Right ventricle myocardium superior (tissue), 1 donor: ENCODE measurements at regions not wholly inside any gene's neighbourhood (a gene's known extent, or its start where the extent isn't known, plus 50 kb on each side); places are given as distances from the start of the nearest gene placed in this dataset.
A peak's percentile ranks its signal among the peaks of the same experiment; 100 is the strongest.

Experiments used
- ATAC-seq: fragments of 200-7000 bp; cut with Tn5 transposase; one replicate; pipeline ENCODE4 v1.9.1; 2020; ENCODE audit warnings: mild to moderate bottlenecking; ENCODE audit not compliant: poor library complexity
- DNase-seq: peaks from one replicate; pipeline ENCODE4 v3.0.0-alpha.2; 2020
- intact Hi-C: fragments of 100-400 bp; cut with DNase I; formaldehyde crosslinking; loops from one replicate; pipeline ENCODE4 v1.11.2; 2022
- donor health status: DM: no; HTN: yes; CAD: no; lungs with severe emphysema.

DNA sequence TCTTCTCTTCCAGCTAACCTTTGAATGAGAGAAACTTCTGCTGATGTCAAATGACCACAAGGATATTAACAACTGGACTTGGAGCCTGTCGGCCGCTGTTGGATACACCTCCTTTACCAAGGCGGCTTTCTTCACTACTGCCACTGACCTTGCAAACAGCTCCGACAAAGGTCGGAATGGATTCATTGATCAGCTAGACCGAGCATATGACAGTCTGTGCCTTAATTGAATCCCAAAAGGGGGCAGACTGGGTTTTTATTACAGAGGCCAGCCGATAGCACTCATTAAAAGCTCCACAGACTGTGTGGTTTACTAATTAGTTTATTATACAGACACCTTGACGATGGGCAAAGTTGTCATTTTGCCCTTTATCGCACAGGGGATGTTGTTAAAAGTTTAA is 394.5 kb downstream of the RERGL start:
- ATAC-seq, result no peak
- intact Hi-C loops, result no loop called here
- no peak for DNase-seq

DNA sequence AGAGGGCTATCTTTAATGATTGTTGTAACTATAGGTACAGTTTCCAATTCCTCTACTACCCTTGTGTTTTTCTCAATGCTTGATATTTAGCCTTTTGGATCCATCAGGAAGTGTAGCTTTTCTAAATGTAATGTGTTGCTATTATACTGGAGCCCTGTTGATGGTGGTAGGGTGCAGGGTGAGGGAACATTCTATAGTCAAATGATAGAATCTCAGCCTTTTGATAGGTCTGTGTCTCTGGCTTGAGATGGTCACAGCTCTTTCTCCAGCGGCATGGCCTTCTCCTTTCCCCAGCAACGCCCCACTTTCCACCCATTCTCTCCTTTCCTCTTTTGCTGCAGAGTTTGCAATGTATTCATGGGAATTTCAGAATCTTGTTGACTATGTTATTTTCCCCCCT is 398.6 kb downstream of the RERGL start:
- no peak for DNase-seq
- intact Hi-C loops, result no loop called here
- no peak for ATAC-seq

DNA sequence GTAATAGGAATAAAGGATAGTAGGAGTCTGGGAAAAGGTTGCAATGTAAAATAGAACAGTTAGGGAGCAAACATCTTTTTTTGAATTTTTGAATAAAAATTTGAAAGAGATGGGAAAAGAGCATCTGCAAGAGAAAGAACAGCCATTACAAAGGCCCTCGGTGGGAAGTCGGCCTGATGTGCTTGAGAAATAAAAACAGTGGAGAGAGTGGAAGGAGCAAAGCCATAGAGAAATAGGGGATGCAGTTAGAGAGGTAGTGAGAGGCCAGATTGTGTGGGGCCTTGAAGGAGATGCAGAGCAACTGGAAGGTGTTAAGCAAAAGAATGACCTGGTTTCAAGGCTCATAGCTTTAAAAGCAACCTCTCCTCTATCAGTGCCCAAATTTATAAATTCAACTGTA is 409.8 kb downstream of the RERGL start:
- intact Hi-C loops, result no loop called here
- DNase-seq (no peak), ATAC-seq (no peak)

DNA sequence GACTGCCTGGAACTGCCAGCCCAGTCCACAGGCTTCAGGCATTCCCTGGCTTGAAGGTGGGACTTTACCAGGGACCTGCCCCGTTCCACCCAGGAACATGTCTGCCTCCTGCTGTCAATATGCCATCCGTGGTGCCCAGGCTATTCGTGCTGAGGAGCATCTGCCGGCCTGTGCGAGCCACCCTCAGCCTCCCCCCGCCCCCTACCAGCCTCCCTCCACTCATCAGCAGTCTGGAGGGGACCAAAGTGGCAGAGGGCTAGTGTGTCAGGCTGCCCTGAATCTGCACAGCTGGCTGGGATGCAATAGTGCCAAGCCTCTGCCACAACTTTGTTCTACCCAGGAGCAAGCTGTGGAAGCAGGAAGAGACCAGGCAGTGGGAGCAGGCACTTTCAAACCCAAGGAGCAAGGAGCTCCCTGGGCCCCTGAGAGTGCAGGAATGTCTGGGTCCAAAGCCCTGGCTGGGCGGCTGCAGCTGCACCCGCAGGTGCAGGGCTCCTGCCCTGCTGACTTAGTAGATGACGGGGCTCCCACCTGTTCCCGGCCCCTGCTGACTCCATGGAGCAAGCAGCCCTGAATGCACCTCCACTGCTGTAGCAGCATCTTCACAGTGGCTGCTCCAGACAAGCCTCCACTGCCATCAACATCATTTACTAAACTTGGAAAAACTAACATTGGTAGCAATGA is 423.2 kb downstream of the RERGL start:
- ATAC-seq, result no peak
- DNase-seq, result peak; percentile 22
- intact Hi-C loops, result no loop called here

DNA sequence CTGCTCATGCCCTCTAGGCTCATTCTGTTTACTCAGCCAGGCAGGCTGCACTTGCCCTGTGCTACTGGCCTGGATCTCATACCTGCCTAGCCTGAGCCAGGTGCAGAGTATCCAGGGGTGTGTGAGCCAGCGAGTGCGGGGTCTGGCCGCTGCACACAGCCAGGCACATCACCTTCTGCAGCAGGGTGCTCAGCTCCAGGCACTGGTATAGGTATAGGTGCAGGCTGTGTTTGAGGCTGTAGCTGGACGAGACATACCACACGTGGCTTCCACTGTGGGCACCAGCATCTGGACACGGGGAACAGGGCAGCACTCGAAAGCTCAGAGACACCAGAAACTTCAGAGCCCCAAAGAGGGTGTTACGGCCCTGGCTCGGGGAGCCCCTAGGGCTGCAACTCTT is 424.2 kb downstream of the RERGL start:
- ATAC-seq (no peak), DNase-seq (no peak)
- intact Hi-C loops, result no loop called here

DNA sequence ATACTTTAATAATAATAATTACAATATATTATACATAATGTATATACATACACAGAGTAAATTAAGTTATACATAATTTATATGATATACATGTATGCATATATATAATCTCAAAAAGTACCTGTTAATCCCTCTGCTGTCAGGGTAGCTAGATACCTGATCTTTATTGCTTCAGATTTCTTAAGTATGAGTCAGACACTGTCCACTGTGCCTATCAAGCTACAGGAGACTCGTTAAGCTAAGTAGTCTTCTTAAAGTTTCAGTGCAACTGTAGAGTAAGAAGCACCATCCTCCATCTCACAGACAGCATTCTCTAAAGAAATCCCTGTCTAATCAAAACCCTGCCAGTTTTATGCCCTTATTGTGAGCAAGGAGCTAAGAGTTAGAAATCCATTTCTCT is 428.7 kb downstream of the RERGL start:
- ATAC-seq (no peak), DNase-seq (no peak)
- intact Hi-C loops, result no loop called here

DNA sequence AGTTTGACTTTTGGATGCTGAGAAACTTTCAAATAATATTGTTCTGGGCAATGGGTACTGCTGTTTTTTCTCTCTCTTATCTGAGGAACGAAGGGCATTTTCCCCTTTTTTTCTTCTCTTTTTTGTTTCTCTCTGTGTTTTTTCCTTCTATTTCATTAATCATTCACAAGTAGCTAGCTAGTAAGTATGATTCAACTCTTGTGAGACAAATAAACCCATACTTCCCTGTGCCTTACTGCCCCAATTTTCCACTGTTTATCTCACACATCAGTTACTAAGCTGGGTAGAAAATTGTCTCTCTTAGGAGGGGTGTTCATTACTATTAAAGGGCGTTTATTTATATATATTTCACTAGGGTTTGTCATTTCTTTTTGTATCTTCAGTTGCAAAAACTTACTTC is 437.6 kb downstream of the RERGL start:
- no peak for ATAC-seq
- intact Hi-C loops, result no loop called here
- DNase-seq, result no peak

DNA sequence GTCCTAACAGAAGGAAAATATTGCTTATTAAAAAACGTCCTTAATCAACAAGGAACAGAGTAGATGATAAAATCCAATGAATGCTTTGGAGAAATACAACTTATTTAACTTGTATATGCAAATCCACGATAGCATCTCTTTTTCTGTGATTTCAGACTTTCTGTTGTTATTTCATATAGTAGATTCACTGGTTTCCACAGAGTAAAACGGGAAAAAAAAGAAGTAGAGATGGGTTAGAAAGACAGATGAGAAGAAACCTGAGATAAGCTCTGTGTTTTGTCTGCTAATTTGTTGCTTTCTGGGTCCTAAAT is 447.7 kb downstream of the RERGL start:
- no peak for ATAC-seq
- intact Hi-C loops, result no loop called here
- no peak for DNase-seq

DNA sequence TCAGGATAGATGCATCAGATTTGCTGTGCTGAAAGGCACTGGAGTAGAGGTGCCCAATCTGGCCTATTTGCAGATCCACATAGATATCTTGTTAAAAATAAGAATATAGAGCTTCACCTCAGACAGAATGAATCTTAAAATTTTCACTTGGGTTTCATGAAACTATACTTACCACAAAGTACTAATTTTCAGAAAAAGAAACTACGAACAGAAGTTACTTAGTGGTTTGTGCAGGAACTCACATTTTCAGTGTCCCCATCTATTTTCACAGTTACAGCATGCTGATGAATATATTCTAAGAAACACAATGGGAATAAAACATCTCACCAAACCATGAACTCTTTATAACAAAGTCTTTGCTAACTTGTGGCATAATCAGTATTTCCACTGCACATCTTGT is 449.4 kb downstream of the RERGL start:
- DNase-seq, result no peak
- ATAC-seq, result no peak
- intact Hi-C loops, result no loop called here

DNA sequence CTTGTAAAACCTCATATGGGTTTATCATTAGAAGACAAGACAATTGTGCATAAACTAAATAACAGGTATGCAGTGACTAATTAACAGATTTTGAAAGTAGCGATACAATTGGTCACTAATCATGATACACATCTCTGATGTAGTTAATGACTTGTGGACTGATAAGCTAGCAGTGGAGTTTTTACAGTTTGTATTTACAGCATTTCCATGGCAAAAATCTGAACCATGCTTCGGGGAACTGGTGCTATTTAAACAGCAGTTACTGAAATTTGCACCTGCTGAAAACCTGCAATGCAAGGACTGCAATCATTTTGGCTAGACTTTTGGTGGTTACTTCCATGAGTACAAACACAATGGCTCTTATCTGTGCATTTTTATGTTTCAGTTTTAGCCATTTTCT is 471.2 kb downstream of the RERGL start:
- intact Hi-C loops, result no loop called here
- no peak for DNase-seq
- no peak for ATAC-seq

DNA sequence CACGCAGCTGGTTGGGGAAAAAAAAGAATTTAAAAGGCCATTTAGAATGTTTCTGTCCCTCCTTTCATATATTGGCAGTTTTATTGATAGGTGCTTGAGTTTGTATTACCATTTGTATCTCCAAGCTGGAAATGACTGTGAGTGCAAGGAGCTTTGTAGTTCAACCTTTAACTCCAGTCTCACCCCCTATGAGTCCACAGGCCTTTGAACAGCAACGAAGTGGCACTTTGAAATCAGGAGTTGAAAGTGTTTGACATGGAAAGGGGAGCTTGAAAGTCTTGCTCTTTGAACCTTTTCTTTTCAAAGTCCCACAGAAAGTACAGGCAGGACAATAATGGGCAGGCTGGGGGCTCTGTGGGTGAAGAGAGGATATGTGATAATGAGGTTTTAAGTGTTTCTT is 480.3 kb downstream of the RERGL start:
- DNase-seq (no peak), ATAC-seq (no peak)
- intact Hi-C loops, result no loop called here

DNA sequence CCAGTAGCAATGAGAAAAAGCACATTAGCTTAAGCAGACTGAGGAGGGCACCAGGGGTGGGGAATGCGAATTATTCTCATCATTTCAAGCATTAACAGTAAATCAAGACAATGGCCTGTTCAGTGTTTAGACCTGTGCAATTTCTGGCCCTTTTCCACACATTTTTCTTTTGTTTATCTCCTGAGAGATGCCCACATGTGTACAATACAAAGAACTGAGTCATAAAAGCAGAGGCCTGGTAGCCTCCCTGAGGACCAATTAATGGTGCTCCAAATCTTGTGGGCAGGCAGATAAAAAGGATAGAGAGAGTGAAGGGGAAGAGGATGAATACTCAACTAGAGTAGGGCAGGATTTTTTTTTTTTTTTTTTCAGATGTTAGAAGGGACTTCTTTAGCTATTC is 480.8 kb downstream of the RERGL start:
- DNase-seq (no peak), ATAC-seq (no peak)
- intact Hi-C loops, result no loop called here

DNA sequence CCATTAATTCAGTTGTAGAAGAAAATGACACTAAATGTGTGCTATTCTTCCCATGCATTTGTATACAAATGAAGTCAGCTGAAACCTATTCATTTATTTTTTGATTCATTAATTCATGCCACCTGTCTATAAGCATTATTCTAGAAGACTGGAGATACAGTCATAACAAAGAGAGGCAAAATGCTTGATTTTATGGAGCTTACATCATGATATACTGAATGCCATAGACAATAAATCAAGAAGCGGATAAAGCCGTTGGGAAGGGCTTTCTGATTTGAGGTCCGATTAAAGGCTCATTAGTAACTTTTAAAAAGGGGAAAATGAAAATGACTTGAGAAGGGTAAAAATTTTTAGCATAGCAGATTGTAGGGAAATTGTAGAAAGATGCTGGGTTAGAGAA is 494.9 kb downstream of the RERGL start:
- ATAC-seq, result no peak
- intact Hi-C loops, result no loop called here

DNA sequence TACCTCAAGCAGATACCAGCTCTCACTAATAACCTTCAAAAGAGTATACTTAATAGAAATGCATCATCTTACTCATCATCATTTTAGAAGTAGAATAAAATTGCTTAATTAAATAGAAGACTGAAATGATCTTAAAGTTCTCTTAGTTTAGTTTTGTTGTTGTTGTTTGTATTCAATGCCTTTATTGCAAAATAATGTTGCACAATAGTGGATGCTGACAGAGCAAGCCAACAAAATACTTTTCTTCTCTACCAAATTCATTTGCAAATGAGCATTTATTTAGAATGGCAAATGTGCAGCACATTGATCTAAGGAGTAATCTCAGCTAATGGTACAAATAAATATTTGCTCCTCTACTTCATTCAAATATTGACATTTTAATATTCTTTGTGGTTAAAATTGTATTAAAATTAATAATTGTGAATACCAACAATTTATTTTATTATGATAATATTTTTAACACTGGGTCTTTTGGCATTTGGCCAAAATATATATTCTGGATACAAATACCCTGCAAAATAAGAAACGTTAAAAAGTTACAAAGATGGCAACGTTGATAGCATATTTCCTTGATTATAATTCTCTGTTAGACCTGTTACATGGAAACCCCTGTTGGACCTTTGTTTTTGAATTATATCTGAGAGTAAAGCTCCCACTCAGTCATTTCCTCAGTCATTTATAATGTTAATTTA is 496.1 kb downstream of the RERGL start:
- ATAC-seq, result no peak
- intact Hi-C loops, result no loop called here
- no peak for DNase-seq

More for the DNA sequence above, 494.9 kb downstream of the RERGL start:
- DNase-seq, result no peak

DNA sequence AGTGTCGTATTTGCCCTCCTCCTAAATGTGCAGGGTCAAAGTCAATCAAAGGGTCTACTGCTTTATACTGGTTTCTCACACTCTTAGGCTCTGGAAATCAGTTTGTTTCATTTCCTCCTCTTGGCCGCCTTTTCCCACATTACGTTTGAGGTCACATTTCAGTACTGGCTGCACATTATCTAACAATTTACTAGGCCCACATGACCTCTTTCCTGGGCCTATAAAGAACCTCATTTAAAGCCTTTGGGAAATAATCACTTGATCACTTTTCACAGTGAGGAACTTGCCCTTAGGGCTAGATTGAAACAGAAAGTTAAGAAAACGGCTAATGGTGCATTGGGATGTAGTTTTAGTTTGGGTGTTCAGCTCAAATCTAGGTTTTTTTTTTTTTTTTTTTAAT is 497.5 kb downstream of the RERGL start:
- DNase-seq (no peak), ATAC-seq (no peak)
- intact Hi-C loops, result no loop called here

DNA sequence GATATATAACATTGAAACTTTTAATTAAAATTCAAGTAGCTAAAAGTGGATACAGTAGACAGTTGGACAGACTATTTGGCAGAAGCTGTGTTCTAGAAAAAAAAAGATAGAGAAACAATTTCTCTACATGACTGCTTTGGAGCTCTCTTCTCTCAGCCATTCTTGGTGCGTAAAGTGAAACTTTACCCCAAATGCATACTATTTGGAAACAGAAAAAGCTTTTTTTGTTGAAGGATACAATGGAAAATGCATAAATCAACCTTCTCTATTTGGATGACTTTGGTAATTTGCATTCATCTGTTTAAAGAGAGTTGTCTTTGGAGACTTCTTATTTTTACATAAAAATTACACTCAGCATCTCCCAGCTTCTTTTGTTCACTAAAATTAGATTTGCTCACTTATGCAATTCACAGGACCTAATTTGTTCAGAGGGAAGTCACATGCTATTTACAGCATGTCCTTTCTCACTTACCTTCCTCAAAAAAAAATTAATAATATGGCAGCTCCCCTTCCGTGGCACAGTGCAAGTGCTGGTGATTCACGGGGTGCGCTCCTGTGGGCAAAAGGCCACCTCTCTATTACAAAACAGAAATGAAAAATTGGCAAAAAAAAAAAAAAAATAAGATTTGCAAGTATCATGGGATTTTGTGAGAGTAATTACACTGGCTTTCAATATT is 498.9 kb downstream of the RERGL start:
- intact Hi-C loops, result no loop called here
- no peak for ATAC-seq

DNA sequence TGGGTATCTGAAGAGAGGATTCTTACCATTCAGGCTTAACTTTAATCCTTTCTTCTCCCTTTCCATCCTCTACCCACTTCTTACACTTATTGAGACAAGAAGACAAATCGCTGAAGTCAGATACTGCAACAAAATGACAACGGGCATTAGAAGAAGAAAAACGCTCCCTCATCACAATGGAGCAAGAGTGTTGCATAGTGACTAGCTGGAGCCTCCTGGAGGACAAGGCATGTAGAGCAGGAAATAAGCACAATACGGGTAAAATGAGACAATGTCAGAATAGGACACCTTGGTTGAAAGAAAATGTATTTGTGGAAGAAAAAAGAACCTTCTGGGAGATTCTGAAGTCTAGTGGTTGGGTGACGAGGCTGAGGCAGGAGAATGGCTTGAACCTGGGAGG is 501.0 kb downstream of the RERGL start:
- intact Hi-C loops, result no loop called here

More for the DNA sequence above, 498.9 kb downstream of the RERGL start:
- no peak for DNase-seq

DNA sequence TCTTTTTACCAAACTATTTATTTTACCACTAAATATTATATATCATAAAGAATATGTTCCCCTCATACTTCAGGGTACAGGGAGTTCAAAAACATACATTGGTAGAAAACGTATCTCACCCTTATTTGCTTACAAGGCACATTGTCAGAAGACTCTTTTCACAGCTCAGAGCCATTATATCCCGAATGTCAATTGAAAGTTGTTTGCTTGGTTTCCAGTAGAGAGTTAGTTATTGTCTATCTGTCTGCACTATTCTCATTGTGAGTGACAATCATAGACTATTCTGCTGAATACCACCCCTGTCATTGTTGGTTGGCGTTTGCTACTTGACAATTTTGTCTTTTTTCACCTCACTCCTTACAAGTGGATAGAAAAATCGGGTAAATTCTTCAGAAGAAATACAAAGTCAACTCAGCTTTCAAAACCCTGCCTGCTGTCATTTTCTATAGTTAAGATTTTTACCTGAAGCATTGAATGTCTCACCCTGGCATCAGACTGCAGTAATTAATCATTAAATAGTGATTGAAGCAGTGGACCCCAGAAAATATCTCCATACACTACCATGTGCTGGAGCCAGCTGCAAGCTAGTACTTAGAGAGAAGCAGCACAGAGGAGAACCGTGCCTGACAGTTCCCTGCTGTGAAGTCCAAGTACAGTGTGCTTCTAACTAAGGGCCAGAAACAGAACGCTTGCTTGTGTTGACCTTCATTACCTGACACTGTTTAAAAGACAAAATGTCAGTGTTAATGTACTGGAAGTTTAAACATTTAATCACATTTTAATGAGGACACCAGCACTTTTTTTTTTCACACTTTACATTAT is 510.6 kb downstream of the RERGL start:
- ATAC-seq (peak; percentile 31), DNase-seq (no peak)
- intact Hi-C loops, result no loop called here

More for the DNA sequence above, 501.0 kb downstream of the RERGL start:
- DNase-seq (no peak), ATAC-seq (no peak)

DNA sequence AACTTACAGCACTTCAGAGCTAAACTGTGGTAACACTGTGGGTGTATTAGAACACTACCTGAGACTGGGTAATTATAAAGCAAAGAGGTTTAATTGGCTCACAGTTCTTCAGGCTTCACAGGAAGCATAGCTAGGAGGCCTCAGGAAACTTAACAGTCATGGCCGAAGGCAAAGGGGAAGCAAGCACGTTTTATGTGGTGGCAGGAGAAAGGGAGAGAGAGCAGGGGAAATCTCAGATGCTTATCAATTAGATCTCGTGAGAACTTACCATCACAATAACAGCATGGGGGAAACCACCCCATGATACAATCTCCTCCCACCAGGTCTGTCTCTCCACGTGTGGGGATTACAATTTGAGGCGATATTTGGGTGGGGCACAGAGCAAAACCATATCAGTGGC is 512.6 kb downstream of the RERGL start:
- DNase-seq, result no peak
- intact Hi-C loops, result no loop called here
- ATAC-seq, result no peak

DNA sequence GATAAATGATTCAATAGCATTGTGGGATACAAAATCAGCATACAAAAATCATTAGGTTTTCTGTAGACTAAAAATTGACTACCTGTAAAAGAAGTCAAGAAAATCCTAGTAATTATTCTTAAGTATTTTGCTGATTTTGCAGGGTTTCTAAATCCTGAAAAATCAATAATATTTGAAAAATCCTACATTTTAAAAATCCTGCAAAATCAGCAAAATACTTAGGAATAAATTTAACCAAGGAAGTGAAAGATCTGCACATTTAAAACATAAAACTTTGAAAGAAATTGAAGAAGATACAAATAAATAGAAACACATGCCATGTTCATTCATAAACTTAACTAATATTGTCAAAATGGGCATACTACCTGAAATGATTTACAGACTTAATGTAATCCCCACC is 517.7 kb downstream of the RERGL start:
- no peak for DNase-seq
- ATAC-seq, result no peak
- intact Hi-C loops, result no loop called here
